Adrenal gland (tissue), 5 donors: ENCODE measurements at regions not wholly inside any gene's neighbourhood (a gene's known extent, or its start where the extent isn't known, plus 50 kb on each side); places are given as distances from the start of the nearest gene placed in this dataset.

Experiments used
- CTCF ChIP-seq, 6 experiments: fragments of 450-650 bp in 4 of 6; fragments of 200-600 bp in 2 of 6; sonication (generic) in 1 of 6; IDR thresholded peaks; 1 replicate in 5 of 6; 2 replicates in 1 of 6; pipeline versions ENCODE4 v1.5.1 to v1.8.0; 2016 to 2021; ENCODE audit warnings: antibody characterized with exemption in 6 of 6, mild to moderate bottlenecking in 2 of 6, moderate library complexity in 1 of 6
- POLR2A ChIP-seq, 2 donors: fragments of 450-650 bp; IDR thresholded peaks; one replicate each; pipeline ENCODE4 v1.6.1; 2017; ENCODE audit warnings: antibody characterized with exemption in 2 of 2, mild to moderate bottlenecking in 2 of 2, moderate library complexity in 1 of 2
- donor health status: DM: no; HTN: no; CAD: no.

- TF ChIP-seq POLR2A (IDR thresholded peaks at IDR 0.05) (no peak), CTCF (IDR thresholded peaks at IDR 0.05) (no peak)
Observed at GRCh38 chrX:147478899-147479298, 432.8 kb upstream of the FMR1 start.
